ENCODE measurements at regions not wholly inside any gene's neighbourhood (a gene's known extent, or its start where the extent isn't known, plus 50 kb on each side); places are given as distances from the start of the nearest gene placed in this dataset.

DNA sequence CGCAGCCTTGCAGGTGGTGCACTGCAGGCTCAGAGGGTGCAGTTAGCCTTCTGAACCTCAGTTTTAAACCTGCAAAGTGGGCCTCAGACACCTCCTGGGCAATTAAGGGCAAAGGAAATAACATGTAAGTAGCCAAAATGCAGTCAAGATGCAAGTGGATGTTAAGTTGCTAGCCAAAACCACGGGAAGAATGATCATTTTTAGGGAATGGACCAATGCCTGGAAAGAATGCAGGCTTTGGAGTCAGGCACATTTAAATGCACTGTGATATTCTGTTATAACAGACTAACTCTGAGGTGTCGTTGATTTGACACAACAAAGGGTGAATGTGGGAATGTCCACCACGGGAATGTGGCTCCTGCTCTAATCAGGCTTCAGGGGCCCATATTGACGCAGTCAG, 57.9 kb upstream of the PTGFRN start:
- DNase-seq (no peak), ATAC-seq (no peak)
- TF ChIP-seq POLR2A (IDR thresholded peaks at IDR 0.05), result no peak
- TF ChIP-seq, protein P1, sequence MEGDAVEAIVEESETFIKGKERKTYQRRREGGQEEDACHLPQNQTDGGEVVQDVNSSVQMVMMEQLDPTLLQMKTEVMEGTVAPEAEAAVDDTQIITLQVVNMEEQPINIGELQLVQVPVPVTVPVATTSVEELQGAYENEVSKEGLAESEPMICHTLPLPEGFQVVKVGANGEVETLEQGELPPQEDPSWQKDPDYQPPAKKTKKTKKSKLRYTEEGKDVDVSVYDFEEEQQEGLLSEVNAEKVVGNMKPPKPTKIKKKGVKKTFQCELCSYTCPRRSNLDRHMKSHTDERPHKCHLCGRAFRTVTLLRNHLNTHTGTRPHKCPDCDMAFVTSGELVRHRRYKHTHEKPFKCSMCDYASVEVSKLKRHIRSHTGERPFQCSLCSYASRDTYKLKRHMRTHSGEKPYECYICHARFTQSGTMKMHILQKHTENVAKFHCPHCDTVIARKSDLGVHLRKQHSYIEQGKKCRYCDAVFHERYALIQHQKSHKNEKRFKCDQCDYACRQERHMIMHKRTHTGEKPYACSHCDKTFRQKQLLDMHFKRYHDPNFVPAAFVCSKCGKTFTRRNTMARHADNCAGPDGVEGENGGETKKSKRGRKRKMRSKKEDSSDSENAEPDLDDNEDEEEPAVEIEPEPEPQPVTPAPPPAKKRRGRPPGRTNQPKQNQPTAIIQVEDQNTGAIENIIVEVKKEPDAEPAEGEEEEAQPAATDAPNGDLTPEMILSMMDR (IDR thresholded peaks at IDR 0.05), result no peak
- Histone ChIP-seq H3K4me1 (peaks cover 0 to 39% (median 7%) of the 10 kb centered on the region in 12 donors), H3K9me3 (no peaks in the 10 kb centered on the region), H3K36me3 (no peaks in the 10 kb centered on the region), H3K4me3 (no peak overlapping the region), H3K27ac (no peak overlapping the region), H3K27me3 (no peaks in the 10 kb centered on the region)
- intact Hi-C loops (cut with DNase I), result loop anchor here in 7 of 10 donors (5.0 to 10.0 kb wide), 3 partner anchors 200 to 205 kb away; no protein-coding TSS in a partner anchor
- 81 to 86% (median 85%) methylated on average over 5 of the region's 5 CpGs for WGBS, 4 donors

DNA sequence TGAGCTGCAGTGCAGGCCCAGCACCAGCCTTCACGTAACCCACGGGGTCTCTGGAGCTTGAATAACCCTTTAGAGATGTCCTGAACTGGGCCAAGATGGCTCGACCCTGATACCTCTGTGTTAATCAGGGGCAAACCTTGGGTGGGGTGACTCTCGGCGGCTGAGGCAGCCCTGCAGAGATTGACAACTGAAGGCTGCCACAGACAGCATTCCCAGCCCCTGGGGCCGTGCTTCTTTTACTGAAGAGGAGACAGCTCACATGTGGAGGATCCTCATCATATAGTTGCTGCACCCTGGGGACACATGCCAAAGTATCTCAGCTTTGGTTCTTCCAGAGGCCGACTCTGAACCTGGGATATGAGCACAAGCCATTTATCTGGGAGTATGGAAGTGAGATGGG, 57.3 kb upstream of the PTGFRN start:
- H3K9me3 ChIP-seq, result no peaks in the 10 kb centered on the region
- H3K4me1 ChIP-seq, result peaks cover 0 to 39% (median 7%) of the 10 kb centered on the region in 12 donors
- no peak overlapping the region for H3K4me3 ChIP-seq
- intact Hi-C loops (cut with DNase I), result loop anchor here in 7 of 10 donors (5.0 to 10.0 kb wide), 3 partner anchors 200 to 205 kb away; no protein-coding TSS in a partner anchor
- no peak for TF ChIP-seq POLR2A (IDR thresholded peaks at IDR 0.05)
- TF ChIP-seq, protein P1 (IDR thresholded peaks at IDR 0.05), result no peak
- 74 to 87% (median 81%) methylated on average over 7 of the region's 7 CpGs for WGBS, 4 donors
- ATAC-seq (no peak), DNase-seq (no peak)
- no peak overlapping the region for H3K27ac ChIP-seq
- H3K27me3 ChIP-seq, result no peaks in the 10 kb centered on the region
- H3K36me3 ChIP-seq, result no peaks in the 10 kb centered on the region

DNA sequence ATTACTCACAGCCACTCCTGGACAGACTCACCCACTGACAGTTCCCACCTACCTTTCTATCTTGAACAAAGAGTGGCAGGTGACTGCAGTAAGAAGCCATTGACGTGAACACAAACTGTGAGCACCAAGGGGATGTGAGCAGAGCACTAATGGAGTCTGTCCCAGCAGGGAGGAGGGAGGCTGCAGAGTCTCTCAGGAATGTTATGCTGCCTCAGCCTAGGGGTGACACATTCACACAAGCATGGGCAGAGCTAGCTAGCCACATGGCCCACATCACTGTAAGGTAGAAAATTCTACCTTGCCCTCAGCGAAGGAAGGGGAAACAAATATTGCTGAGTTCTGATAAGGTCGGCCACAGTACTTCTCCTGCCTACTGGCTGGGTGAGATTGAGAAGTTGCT, 56.8 kb upstream of the PTGFRN start:
- peaks cover 0 to 33% (median 7%) of the 10 kb centered on the region in 12 donors for H3K4me1 ChIP-seq
- no peak for ATAC-seq
- no peaks in the 10 kb centered on the region for H3K36me3 ChIP-seq
- DNase-seq, result no peak
- intact Hi-C loops (cut with DNase I), result loop anchor here in 7 of 10 donors (5.0 to 10.0 kb wide), 3 partner anchors 199 to 204 kb away; no protein-coding TSS in a partner anchor
- H3K4me3 ChIP-seq, result no peak overlapping the region
- no peaks in the 10 kb centered on the region for H3K27me3 ChIP-seq
- TF ChIP-seq, protein P1 (IDR thresholded peaks at IDR 0.05), result no peak
- TF ChIP-seq POLR2A (IDR thresholded peaks at IDR 0.05), result no peak
- no peaks in the 10 kb centered on the region for H3K9me3 ChIP-seq
- no peak overlapping the region for H3K27ac ChIP-seq
- 79 to 88% (median 83%) methylated on average over 3 of the region's 3 CpGs for WGBS, 4 donors

DNA sequence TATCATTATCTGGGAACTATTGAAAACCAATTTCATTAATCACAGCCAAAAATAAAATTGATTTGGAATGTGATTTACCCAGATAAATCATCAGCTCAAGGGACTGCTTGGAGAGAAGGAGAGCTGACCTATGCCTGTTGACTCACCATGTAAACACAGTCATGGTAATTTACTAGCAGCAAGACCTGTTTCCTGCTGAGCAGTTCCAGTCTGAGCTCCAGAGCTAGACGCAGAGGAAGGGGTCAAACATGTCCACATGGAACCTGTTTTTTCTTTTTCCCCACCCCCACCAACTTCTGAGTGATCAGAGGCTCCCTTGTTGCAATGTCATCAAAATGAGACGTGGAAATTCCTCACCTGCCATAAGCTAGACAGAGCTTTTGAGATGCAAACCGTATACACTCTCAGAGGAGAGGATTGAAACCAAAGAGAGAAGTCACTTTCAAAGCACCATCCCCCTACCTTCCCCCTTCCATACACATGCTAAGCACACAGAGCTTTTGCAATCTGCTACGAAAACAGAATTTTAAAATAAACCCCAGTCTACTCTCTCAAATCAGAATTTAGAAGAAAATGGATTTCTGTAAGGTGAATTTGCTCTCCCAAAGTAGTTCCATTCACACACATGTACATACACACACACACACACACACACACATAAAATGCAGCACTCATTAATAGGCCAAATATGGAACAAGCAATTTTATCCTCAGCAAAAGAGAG, 55.9 kb upstream of the PTGFRN start:
- WGBS, 4 donors, result 62 to 73% (median 68%) methylated on average over 4 of the region's 4 CpGs
- no peak for DNase-seq
- intact Hi-C loops (cut with DNase I), result loop anchor here in 9 of 10 donors (2.0 to 10.0 kb wide), 4 partner anchors 198 to 203 kb away; no protein-coding TSS in a partner anchor
- TF ChIP-seq, protein P1 (IDR thresholded peaks at IDR 0.05), result no peak
- no peak for TF ChIP-seq POLR2A (IDR thresholded peaks at IDR 0.05)
- no peaks in the 10 kb centered on the region for H3K9me3 ChIP-seq
- H3K4me3 ChIP-seq, result no peak overlapping the region
- H3K27me3 ChIP-seq, result no peaks in the 10 kb centered on the region
- peak overlapping the region in 1 of 12 donors; percentile 4 for H3K27ac ChIP-seq
- peak in 1 of 4 donors; percentile 76 for ATAC-seq
- H3K4me1 ChIP-seq, result peaks cover 0 to 29% (median 7%) of the 10 kb centered on the region in 12 donors
- H3K36me3 ChIP-seq, result no peaks in the 10 kb centered on the region
